Anterior cingulate cortex (tissue), 58 donors: ENCODE measurements at regions not wholly inside any gene's neighbourhood (a gene's known extent, or its start where the extent isn't known, plus 50 kb on each side); places are given as distances from the start of the nearest gene placed in this dataset.
"Not testable (repeated sequence)": the region's sequence is repeated elsewhere in the genome, so short reads cannot be mapped to it uniquely, and the experiment has no call there.

ENCODE experiments used
- DNase-seq, 58 donors: peaks; one replicate each; lab custom pipeline; 2025; lab: John Stamatoyannopoulos, UW

DNA sequence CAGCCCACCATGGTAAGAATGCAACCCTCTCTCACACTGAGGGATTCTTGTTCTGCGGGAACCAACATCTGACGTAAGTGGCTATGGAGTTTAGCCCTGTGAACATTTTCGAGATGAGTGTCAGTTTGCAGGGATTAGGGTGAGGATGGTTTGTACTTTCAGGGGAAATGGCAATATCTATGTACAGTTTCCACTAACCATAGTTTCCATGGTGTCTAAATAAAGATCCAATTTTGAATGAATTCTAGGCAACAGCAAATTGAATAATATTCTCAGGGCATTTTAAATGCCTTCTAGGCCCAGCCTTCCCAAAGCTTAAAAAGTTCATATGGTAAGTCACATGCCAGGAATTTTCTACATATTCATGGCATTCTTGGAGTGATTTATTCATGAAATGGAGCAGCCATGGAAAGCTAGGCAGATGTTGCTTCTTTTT is 105.4 kb upstream of the MMADHC start:
- DNase-seq, result peak in 1 of 58 donors; percentile 11

DNA sequence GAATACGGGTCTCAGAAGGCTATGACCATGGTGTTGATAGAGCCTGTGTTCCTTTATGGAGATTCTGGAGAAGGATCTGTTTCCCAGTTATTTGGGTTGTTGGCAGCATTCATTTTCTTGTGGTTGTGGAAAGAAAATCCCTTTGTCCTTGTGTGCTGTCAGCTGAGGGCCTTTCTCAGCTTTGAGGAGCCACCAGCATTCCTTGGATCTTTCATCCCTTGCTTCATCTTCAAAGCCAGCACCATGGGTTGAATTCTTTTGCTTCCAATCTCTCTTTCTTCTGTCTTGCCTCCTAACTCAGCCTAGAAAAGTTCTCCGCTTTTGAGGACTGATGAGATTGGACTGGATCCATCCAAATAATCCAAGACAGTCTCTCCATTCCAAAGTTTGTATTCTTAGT is 103.2 kb upstream of the MMADHC start:
- DNase-seq, result no peak

GRCh38 chr2:149687052-149687427 is 99.5 kb upstream of the MMADHC start:
- DNase-seq, result no peak

DNA sequence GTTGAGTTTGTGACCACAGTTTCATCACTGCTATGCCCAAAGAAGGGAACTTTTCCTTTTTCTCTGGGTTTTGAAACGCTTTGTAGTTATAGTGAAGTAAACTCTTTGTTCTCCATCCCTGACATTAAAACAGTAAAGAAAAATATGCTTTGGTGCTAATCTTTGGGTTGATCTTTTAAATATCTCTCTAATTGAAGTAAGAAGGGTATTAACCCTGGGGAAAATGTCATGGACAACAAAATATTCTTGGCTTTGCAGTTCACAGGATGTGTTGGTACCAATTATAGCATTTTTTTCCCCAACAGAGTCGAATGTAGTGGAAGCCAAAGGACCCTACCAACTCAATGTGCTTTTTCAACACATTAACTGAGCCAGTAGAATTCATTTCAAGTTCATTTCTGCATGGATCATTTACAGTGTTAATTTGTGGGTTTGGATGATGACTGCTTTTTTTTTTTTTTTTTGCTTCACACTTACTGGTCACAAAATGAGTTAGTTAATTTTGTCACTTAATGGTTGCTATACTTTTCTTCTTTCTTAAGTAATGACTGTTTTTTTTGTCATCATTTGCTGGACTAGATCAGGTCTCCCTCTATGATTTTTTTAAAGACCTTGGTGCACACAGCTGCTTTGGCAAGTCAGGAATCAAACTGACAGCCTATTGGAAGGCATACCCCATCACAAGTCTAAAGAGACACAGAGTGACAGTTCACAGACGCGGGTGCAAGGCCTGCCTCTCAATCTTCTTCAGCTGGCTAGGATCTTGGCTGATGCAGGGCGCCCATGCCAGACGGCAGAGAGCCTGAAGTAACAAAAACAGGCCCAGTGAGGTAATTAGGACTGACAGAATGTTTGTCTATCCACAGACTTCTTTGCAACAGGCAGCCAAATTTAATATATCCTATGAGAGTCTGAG is 98.8 kb upstream of the MMADHC start:
- DNase-seq, result no peak

DNA sequence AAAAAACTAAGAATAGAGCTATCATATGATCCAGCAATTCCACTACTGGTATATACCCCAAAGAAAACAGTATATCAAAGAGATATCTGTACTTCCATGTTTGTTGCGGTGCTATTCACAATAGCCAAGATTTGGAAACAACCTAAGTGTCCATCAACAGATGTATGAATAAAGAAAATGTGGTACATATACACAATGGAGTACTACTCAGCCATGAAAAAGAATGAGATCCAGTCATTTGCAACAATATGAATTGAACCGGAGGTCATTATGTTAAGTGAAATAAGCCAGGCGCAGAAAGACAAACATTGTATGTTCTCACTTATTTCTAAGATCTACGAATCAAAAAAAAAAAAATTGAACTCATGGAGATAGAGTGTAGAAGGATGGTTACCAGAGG is 97.8 kb upstream of the MMADHC start:
- not testable (repeated sequence) for DNase-seq

GRCh38 chr2:149679286-149679685 is 91.7 kb upstream of the MMADHC start:
- no peak for DNase-seq

- no peak for DNase-seq
These were observed 89.8 kb upstream of the MMADHC start for GRCh38 chr2:149677416-149677815.

GRCh38 chr2:149670086-149670485 is 82.5 kb upstream of the MMADHC start:
- no peak for DNase-seq

- DNase-seq, result no peak
These were observed 79.3 kb upstream of the MMADHC start for GRCh38 chr2:149666809-149667320.

GRCh38 chr2:149664896-149665295 is 77.3 kb upstream of the MMADHC start:
- DNase-seq, result no peak

DNA sequence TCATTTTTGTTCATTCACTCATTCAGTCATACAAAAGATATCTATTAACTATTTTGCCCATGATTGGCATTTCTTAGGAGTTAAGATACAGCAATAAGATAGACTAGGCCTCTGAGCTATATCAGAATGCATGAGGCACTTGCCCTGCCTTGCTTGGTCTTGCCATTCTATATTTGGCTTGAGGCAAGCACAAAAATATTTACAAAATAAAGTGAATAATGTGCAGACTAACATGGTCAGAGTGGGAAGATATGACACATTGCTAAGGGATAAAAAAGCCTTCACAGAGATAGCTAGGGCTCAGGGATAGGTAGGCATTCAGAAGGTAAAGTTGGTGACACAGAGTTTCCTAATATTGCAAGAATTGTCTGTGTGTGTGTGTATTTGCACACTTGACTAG is 75.0 kb upstream of the MMADHC start:
- no peak for DNase-seq

- DNase-seq, result no peak
These were observed 74.3 kb upstream of the MMADHC start for GRCh38 chr2:149661844-149662243.

DNA sequence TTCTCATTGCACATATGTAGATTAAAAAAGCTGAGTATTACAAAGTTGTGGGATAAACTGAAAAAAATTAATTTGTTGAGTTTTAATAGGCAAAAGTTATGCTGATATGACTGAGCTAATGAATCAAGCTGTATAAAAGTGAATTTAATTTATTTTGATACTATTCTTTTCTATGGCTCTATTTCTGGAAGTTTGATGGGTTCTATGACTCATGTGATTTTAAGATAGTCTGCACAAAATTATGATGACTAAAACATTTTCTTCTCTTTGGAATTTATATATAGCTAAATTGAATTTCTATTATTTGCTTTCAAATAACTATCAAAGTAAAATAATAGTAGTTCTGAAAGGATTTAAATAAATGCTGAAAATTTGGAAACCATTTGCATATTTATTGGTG is 71.0 kb upstream of the MMADHC start:
- DNase-seq, result no peak

- DNase-seq, result no peak
These were observed 69.9 kb upstream of the MMADHC start for GRCh38 chr2:149657401-149658040.

DNA sequence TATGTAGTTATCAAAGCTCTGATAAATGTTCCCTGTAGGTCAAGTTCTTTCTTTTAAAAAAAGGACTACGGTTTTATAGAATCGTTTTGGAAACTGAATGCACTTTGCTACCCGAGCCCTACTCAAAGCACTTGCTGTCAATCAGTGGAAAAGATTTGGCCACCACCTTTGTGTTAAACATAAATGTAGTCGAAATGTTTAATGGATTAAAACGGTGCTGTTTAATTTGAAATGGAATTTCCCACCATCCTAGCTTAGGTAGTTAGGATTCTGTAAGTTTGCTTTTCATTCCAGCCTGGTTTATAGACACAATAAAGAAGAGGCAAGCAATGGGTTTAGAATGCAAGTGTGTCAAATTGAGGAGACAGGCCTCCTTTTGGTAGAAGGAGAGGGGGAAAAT is 69.4 kb upstream of the MMADHC start:
- DNase-seq, result no peak

DNA sequence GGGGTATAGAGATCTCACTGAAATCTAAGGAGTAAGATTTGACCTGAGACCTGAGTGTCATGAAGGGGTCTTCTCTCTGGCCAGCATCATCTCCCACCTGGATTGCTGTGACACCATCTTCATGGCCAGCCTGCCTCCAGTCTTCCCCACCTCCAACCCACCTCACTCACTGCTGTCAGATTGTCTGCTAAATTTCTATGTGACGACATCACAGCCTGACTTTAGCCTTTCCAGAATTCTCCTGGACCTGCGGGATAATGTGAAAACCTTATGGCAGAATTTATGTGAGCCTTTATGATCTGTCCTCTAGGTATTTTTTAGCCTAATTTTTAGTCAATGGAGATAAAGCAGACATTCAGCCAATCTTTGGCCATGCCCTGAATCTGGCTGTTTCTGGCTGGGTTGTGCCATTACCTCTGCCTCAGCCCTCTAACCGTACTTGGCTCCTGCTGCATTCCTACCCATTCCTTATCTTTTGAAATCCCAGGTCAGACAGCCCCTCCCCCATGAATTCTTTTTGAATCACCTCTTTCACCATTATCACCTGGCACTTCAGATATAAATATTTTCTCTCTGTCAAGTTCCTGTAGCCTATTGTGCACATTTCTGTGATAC is 66.4 kb upstream of the MMADHC start:
- no peak for DNase-seq

GRCh38 chr2:149652926-149653325 is 65.4 kb upstream of the MMADHC start:
- DNase-seq, result no peak

DNA sequence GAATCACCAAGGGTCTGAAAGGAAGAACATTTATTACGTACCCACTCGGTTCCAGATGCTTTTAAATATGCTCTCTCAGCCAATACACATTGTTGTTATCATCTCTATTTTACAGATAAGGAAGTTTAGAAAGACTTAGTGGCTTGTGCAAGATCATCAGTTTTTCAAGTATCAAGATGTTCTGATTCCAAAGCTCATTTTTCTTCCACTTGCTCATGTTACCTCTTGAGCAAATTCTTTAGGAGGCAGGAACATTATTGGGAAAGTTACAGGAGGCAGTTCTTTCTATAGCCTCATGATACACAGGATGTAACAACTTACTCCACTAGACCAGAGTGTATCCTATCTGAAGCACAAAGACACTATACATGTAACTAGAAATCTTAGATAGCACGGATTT is 65.0 kb upstream of the MMADHC start:
- no peak for DNase-seq

- no peak for DNase-seq
These were observed 63.7 kb upstream of the MMADHC start for GRCh38 chr2:149651229-149651628.

DNA sequence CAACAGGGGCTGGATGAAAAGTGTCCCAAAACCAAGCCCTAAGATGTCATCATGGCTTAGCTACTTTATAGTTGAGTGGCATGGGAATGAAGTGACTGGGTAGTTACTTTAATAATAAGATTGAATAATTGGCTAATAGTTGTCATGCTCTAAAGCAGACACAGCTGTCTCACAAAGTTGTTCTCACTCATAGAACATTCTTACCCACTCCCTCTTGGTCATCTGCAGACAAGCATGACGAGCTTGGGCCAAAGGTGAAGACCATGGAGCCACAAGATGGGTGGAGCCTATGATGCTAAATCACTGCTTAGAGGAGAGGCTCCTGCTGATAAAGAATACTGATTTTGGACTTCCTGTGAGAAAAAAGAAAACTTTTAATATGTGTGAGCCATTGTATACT is 62.4 kb upstream of the MMADHC start:
- no peak for DNase-seq

- no peak for DNase-seq
These were observed 60.9 kb upstream of the MMADHC start for GRCh38 chr2:149648282-149649030.
